HG03469 (cell line): ENCODE measurements at regions not wholly inside any gene's neighbourhood (a gene's known extent, or its start where the extent isn't known, plus 50 kb on each side); places are given as distances from the start of the nearest gene placed in this dataset.
"Not testable (repeated sequence)": the region's sequence is repeated elsewhere in the genome, so short reads cannot be mapped to it uniquely, and the experiment has no call there.

ENCODE experiments used
- ATAC-seq: cut with Tn5 transposase; IDR thresholded peaks from one replicate; pipeline ENCODE4 v1.9.1; 2021; ENCODE audit warnings: mild to moderate bottlenecking, moderate library complexity, moderate number of reproducible peaks; ENCODE audit not compliant: unreplicated experiment

GRCh38 chr6:115575285-115575684 lies 485.4 kb downstream of the FRK start:
- ATAC-seq: no peak

- no peak for ATAC-seq
Measured at GRCh38 chr6:115573861-115574260, 486.8 kb downstream of the FRK start.

GRCh38 chr6:115570331-115570730 lies 490.4 kb downstream of the FRK start:
- ATAC-seq: no peak

- no peak for ATAC-seq
Measured at GRCh38 chr6:115554060-115554459, 506.6 kb downstream of the FRK start.

- ATAC-seq: no peak
Measured at GRCh38 chr6:115551527-115551926, 509.2 kb downstream of the FRK start.

GRCh38 chr6:115545672-115545986 lies 515.1 kb downstream of the FRK start:
- ATAC-seq: no peak

- no peak for ATAC-seq
Measured at GRCh38 chr6:115544765-115545671, 515.7 kb downstream of the FRK start.

- ATAC-seq: no peak
Measured at GRCh38 chr6:115540077-115540869, 520.4 kb downstream of the FRK start.

GRCh38 chr6:115539531-115539930 lies 521.2 kb downstream of the FRK start:
- no peak for ATAC-seq

- no peak for ATAC-seq
Measured at GRCh38 chr6:115524821-115525220, 535.9 kb downstream of the FRK start.

- not testable (repeated sequence) for ATAC-seq
Measured at GRCh38 chr6:115521747-115522146, 538.9 kb downstream of the FRK start.

- ATAC-seq: no peak
Measured at GRCh38 chr6:115514656-115515055, 546.0 kb downstream of the FRK start.

GRCh38 chr6:115512923-115513322 lies 547.8 kb downstream of the FRK start:
- no peak for ATAC-seq

- ATAC-seq: no peak
Measured at GRCh38 chr6:115511771-115512170, 548.9 kb downstream of the FRK start.

- ATAC-seq: not testable (repeated sequence)
Measured at GRCh38 chr6:115502432-115502831, 558.3 kb downstream of the FRK start.

- no peak for ATAC-seq
Measured at GRCh38 chr6:115495184-115495583, 565.5 kb downstream of the FRK start.

- no peak for ATAC-seq
Measured at GRCh38 chr6:115487331-115487730, 573.4 kb downstream of the FRK start.

GRCh38 chr6:115485400-115485799 lies 575.3 kb downstream of the FRK start:
- ATAC-seq: no peak

- not testable (repeated sequence) for ATAC-seq
Measured at GRCh38 chr6:115480543-115480942, 580.1 kb downstream of the FRK start.

- no peak for ATAC-seq
Measured at GRCh38 chr6:115474443-115475041, 586.1 kb downstream of the FRK start.

- no peak for ATAC-seq
Measured at GRCh38 chr6:115468272-115469005, 592.3 kb downstream of the FRK start.
